ENCODE measurements at regions not wholly inside any gene's neighbourhood (a gene's known extent, or its start where the extent isn't known, plus 50 kb on each side); places are given as distances from the start of the nearest gene placed in this dataset.

DNA sequence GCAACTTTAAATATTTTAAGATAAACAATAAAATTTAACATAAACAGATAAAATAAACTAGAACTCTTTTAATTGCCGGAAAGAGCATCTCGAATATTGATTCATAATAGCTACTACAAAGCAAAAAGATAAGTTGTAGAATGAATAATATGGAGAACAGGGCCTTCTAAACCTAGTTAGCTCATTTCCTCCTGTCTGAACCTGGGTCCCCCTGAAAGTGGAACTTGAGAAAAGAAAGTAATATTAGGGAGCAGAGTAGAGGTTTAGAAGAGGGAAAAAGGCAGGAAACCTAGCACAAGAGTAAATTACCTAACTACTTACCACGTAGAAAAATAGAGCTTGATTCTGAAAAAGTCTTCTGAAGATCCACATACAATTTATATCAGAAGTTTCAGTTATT is 80.7 kb upstream of the NETO1 start:
- no peaks in the 10 kb centered on the region for H3K27me3 ChIP-seq
- H3K9me3 ChIP-seq (ENCODE audit: low read depth): no peaks in the 10 kb centered on the region
- no peak overlapping the region for H2AFZ ChIP-seq
- H4K20me1 ChIP-seq (ENCODE audit: insufficient read depth, poor library complexity, severe bottlenecking): no peaks in the 10 kb centered on the region
- H3K4me1 ChIP-seq (ENCODE audit: insufficient read depth): no peaks in the 10 kb centered on the region
- H3K79me2 ChIP-seq: no peaks in the 10 kb centered on the region
- H3K4me2 ChIP-seq: no peak overlapping the region
- H3K36me3 ChIP-seq (replicated peaks; ENCODE audit: insufficient read depth, low read depth): no peaks in the 10 kb centered on the region
- 47% methylated on average over 3 of the region's 3 CpGs for WGBS (ENCODE audit: low lambda C conversion rate, missing lambda C conversion rate)
- TF ChIP-seq EZH2 (IDR thresholded peaks at IDR 0.05; ENCODE audit: borderline replicate concordance): no peak
- TF ChIP-seq, protein P1, sequence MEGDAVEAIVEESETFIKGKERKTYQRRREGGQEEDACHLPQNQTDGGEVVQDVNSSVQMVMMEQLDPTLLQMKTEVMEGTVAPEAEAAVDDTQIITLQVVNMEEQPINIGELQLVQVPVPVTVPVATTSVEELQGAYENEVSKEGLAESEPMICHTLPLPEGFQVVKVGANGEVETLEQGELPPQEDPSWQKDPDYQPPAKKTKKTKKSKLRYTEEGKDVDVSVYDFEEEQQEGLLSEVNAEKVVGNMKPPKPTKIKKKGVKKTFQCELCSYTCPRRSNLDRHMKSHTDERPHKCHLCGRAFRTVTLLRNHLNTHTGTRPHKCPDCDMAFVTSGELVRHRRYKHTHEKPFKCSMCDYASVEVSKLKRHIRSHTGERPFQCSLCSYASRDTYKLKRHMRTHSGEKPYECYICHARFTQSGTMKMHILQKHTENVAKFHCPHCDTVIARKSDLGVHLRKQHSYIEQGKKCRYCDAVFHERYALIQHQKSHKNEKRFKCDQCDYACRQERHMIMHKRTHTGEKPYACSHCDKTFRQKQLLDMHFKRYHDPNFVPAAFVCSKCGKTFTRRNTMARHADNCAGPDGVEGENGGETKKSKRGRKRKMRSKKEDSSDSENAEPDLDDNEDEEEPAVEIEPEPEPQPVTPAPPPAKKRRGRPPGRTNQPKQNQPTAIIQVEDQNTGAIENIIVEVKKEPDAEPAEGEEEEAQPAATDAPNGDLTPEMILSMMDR (IDR thresholded peaks at IDR 0.05; ENCODE audit: poor library complexity): no peak
- TF ChIP-seq EZH2phosphoT487 (IDR thresholded peaks at IDR 0.05; ENCODE audit: low read depth, severe bottlenecking, unreplicated experiment): no peak
- no peak for DNase-seq (ENCODE audit: low spot score)
- H3K4me3 ChIP-seq: no peak overlapping the region
- H3K27ac ChIP-seq: no peak overlapping the region
- no peaks in the 10 kb centered on the region for H3K9me2 ChIP-seq (replicated peaks; ENCODE audit: insufficient read depth)

DNA sequence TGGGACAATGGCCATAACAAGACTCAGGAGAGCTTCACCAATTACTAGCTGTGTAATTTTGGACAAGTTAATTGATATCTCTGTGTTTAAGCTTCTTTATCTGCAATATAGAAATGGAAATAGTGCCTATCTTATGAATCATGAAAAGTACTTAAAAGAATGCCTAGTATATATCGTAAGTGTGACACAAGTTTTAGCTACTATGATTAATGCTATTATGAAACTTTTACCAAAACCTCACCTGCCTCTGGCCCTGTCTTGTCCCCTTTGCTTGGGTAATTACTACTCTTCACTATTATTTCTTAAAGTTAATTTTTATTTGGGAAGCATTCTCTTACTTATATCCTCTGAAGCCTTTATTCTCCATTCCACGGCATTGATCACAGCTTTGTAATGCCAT is 75.0 kb upstream of the NETO1 start:
- TF ChIP-seq EZH2phosphoT487 (IDR thresholded peaks at IDR 0.05; ENCODE audit: low read depth, severe bottlenecking, unreplicated experiment) (no peak), EZH2 (IDR thresholded peaks at IDR 0.05; ENCODE audit: borderline replicate concordance) (no peak)
- TF ChIP-seq, protein P1 (IDR thresholded peaks at IDR 0.05; ENCODE audit: poor library complexity): no peak
- 93% methylated on average over 2 of the region's 2 CpGs for WGBS (ENCODE audit: low lambda C conversion rate, missing lambda C conversion rate)
- no peaks in the 10 kb centered on the region for H3K36me3 ChIP-seq (replicated peaks; ENCODE audit: insufficient read depth, low read depth)

DNA sequence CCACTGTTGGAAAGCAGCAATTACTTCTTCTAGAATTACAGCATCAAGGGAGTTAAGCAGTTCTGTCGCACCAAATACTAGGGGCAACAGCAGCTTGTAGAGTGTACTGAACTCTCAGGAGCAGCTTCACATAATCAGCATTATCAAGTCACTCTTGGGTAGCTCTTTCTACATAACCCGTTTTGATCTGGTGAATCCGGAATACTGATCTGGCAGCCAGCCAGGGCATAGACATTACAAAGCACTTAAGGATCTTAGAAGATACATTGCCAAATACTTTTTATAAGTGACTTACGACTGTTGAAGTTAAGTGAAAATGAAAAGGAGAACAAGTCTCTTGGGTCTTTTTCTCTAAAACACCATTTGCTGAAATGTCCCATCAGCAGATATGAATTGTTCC is 73.2 kb upstream of the NETO1 start:
- DNase-seq (ENCODE audit: low spot score): no peak
- no peak overlapping the region for H3K27ac ChIP-seq
- no peaks in the 10 kb centered on the region for H4K20me1 ChIP-seq (ENCODE audit: insufficient read depth, poor library complexity, severe bottlenecking)
- H3K4me1 ChIP-seq (ENCODE audit: insufficient read depth): no peaks in the 10 kb centered on the region
- H3K36me3 ChIP-seq (replicated peaks; ENCODE audit: insufficient read depth, low read depth): no peaks in the 10 kb centered on the region
- H3K79me2 ChIP-seq: no peaks in the 10 kb centered on the region
- TF ChIP-seq EZH2phosphoT487 (IDR thresholded peaks at IDR 0.05; ENCODE audit: low read depth, severe bottlenecking, unreplicated experiment): no peak
- TF ChIP-seq, protein P1 (IDR thresholded peaks at IDR 0.05; ENCODE audit: poor library complexity): no peak
- TF ChIP-seq EZH2 (IDR thresholded peaks at IDR 0.05; ENCODE audit: borderline replicate concordance): no peak
- no peaks in the 10 kb centered on the region for H3K9me3 ChIP-seq (ENCODE audit: low read depth)
- H3K4me2 ChIP-seq: no peak overlapping the region
- H2AFZ ChIP-seq: no peak overlapping the region
- whole genome bisulfite sequencing (ENCODE audit: low lambda C conversion rate, missing lambda C conversion rate): 74% methylated on average over 4 of the region's 4 CpGs
- no peak overlapping the region for H3K4me3 ChIP-seq
- H3K9me2 ChIP-seq (replicated peaks; ENCODE audit: insufficient read depth): no peaks in the 10 kb centered on the region
- H3K27me3 ChIP-seq: no peaks in the 10 kb centered on the region

More for the DNA sequence above, 75.0 kb upstream of the NETO1 start:
- no peaks in the 10 kb centered on the region for H3K27me3 ChIP-seq
- no peaks in the 10 kb centered on the region for H3K9me2 ChIP-seq (replicated peaks; ENCODE audit: insufficient read depth)
- no peaks in the 10 kb centered on the region for H4K20me1 ChIP-seq (ENCODE audit: insufficient read depth, poor library complexity, severe bottlenecking)
- no peak for DNase-seq (ENCODE audit: low spot score)
- H2AFZ ChIP-seq: no peak overlapping the region
- H3K4me3 ChIP-seq: no peak overlapping the region
- H3K79me2 ChIP-seq: no peaks in the 10 kb centered on the region
- no peak overlapping the region for H3K27ac ChIP-seq
- no peaks in the 10 kb centered on the region for H3K4me1 ChIP-seq (ENCODE audit: insufficient read depth)
- no peak overlapping the region for H3K4me2 ChIP-seq
- H3K9me3 ChIP-seq (ENCODE audit: low read depth): no peaks in the 10 kb centered on the region

DNA sequence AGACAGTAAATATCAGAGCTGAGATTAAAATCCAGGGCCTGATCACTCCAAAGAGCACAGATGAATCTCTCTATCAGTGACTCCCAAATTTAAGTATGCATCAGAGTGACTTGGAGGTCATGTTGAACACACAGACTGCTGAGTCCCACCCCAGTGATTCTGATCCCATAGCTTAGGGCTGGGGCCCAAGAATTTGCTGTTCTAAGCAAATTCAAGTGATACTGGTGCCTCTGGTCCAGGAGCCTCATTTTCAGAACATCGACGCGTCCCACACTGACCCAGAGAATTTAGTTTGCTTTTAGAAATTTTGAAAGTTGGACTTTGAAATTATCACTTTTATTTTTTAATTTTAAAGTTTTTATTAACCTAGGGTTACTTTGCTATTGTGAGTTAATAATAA is 72.7 kb upstream of the NETO1 start:
- Histone ChIP-seq H2AFZ (no peak overlapping the region), H3K27me3 (no peaks in the 10 kb centered on the region), H3K9me3 (ENCODE audit: low read depth) (no peaks in the 10 kb centered on the region), H3K4me3 (no peak overlapping the region), H3K27ac (no peak overlapping the region), H3K36me3 (replicated peaks; ENCODE audit: insufficient read depth, low read depth) (no peaks in the 10 kb centered on the region), H3K9me2 (replicated peaks; ENCODE audit: insufficient read depth) (no peaks in the 10 kb centered on the region), H3K4me1 (ENCODE audit: insufficient read depth) (no peaks in the 10 kb centered on the region), H4K20me1 (ENCODE audit: insufficient read depth, poor library complexity, severe bottlenecking) (no peaks in the 10 kb centered on the region), H3K79me2 (no peaks in the 10 kb centered on the region), H3K4me2 (no peak overlapping the region)
- WGBS (ENCODE audit: low lambda C conversion rate, missing lambda C conversion rate): 97% methylated on average over 3 of the region's 3 CpGs
- no peak for DNase-seq (ENCODE audit: low spot score)
- TF ChIP-seq, protein P1 (IDR thresholded peaks at IDR 0.05; ENCODE audit: poor library complexity): no peak
- TF ChIP-seq EZH2phosphoT487 (IDR thresholded peaks at IDR 0.05; ENCODE audit: low read depth, severe bottlenecking, unreplicated experiment): no peak
- TF ChIP-seq EZH2 (IDR thresholded peaks at IDR 0.05; ENCODE audit: borderline replicate concordance): no peak

Data from hepatocyte (in vitro differentiated cells).